Fibroblast of pulmonary artery (primary cell): ENCODE measurements at regions not wholly inside any gene's neighbourhood (a gene's known extent, or its start where the extent isn't known, plus 50 kb on each side); places are given as distances from the start of the nearest gene placed in this dataset.

Source experiments
- DNase-seq: peaks from one replicate; pipeline ENCODE4 v3.0.0-alpha.2; 2010; ENCODE audit warnings: low read depth
- H3K4me3 ChIP-seq: replicated peaks from 2 replicates; pipeline ENCODE4 v1.5.1; 2011; ENCODE audit warnings: low read depth, mild to moderate bottlenecking, control low read depth, low read length, moderate library complexity
- CTCF ChIP-seq: IDR thresholded peaks from 2 replicates; pipeline ENCODE4 v1.5.1; 2011; ENCODE audit warnings: mild to moderate bottlenecking, control low read depth, low read length, inconsistent platforms; ENCODE audit errors: missing control alignments

- no peak for TF ChIP-seq CTCF
- peak; percentile 50 for DNase-seq
- no peak overlapping the region for H3K4me3 ChIP-seq
Measured at GRCh38 chr9:116066221-116066620, 87.4 kb upstream of the PAPPA start.

GRCh38 chr9:116067566-116067965 is 86.0 kb upstream of the PAPPA start:
- no peak overlapping the region for H3K4me3 ChIP-seq
- no peak for DNase-seq
- TF ChIP-seq CTCF: no peak

GRCh38 chr9:116070256-116070914 is 83.2 kb upstream of the PAPPA start:
- TF ChIP-seq CTCF: no peak
- peak; percentile 92 for DNase-seq
- no peak overlapping the region for H3K4me3 ChIP-seq

GRCh38 chr9:116072046-116072445 is 81.5 kb upstream of the PAPPA start:
- DNase-seq: no peak
- no peak for TF ChIP-seq CTCF
- H3K4me3 ChIP-seq: no peak overlapping the region

- TF ChIP-seq CTCF: no peak
- peak; percentile 72 for DNase-seq
- no peak overlapping the region for H3K4me3 ChIP-seq
Measured at GRCh38 chr9:116073826-116074225, 79.8 kb upstream of the PAPPA start.

- no peak for TF ChIP-seq CTCF
- peak; percentile 57 for DNase-seq
- H3K4me3 ChIP-seq: no peak overlapping the region
Measured at GRCh38 chr9:116074658-116075057, 78.9 kb upstream of the PAPPA start.

- no peak for TF ChIP-seq CTCF
- peak; percentile 84 for DNase-seq
- H3K4me3 ChIP-seq: no peak overlapping the region
Measured at GRCh38 chr9:116075191-116075590, 78.4 kb upstream of the PAPPA start.
